GM23248 (cell line): ENCODE measurements at regions not wholly inside any gene's neighbourhood (a gene's known extent, or its start where the extent isn't known, plus 50 kb on each side); places are given as distances from the start of the nearest gene placed in this dataset.

Source experiments
- EZH2 ChIP-seq: fragments of 200-600 bp; sonication (generic); IDR thresholded peaks from 2 replicates; pipeline ENCODE4 v1.6.1; 2018; ENCODE audit warnings: antibody characterized with exemption, mild to moderate bottlenecking; ENCODE audit not compliant: insufficient read depth, poor library complexity, severe bottlenecking
- EZH2phosphoT487 ChIP-seq: fragments of 200-600 bp; sonication (generic); IDR thresholded peaks from 2 replicates; pipeline ENCODE4 v1.6.1; 2018; ENCODE audit warnings: antibody characterized with exemption, moderate library complexity, mild to moderate bottlenecking, low read depth; ENCODE audit not compliant: insufficient read depth

DNA sequence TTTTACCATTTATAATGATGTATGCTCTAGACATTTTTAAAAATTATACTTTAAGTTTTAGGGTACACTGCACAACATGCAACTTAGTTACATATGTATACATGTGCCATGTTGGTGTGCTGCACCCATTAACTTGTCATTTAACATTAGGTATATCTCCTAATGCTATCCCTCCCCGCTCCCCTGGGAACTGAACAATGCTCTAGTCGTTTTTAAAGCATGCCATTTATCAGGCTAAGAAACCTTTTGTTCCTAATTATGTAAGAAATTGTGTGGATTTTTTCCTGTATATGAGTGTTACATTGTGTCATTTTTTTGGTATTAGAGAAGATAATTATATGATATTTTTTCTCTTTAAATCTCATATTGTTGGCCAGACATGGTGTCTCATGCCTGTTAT, 72.8 kb upstream of the SGCD start:
- TF ChIP-seq EZH2phosphoT487 (no peak), EZH2 (no peak)
